ENCODE measurements at regions not wholly inside any gene's neighbourhood (a gene's known extent, or its start where the extent isn't known, plus 50 kb on each side); places are given as distances from the start of the nearest gene placed in this dataset.

DNA sequence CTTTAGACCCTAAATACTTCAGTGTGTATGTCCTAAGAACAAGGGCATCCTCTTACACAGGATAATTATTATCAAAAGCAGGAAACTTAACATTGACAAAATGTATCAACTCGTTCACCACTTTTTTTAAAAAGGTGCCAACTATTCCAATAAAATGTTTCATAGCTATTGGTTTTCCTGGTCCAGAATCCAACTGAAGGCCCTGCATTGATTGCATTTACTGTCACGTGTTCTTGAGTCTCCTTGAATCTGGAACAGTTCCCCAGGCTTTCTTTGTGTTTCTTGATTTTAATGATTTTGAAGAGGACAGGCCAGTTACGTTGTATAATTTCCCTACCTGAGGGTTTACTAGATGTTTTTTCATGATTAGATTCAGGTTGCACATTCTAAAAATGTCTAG, 94.6 kb upstream of the ARHGEF3 start:
- H2AFZ ChIP-seq (ENCODE audit: low read depth, low read length, poor library complexity, severe bottlenecking) = no peak overlapping the region
- no peak overlapping the region for H3K4me3 ChIP-seq (replicated peaks in 1 of 2; ENCODE audit: low read depth in 1 of 2, low read length in 2 of 2)
- H3K4me1 ChIP-seq (ENCODE audit: control insufficient read depth in 1 of 2, insufficient read depth in 2 of 2, low read length in 2 of 2) = no peaks in the 10 kb centered on the region
- ATAC-seq (no peak), DNase-seq (ENCODE audit: low read depth, low spot score) (no peak)
- BruUV-seq (replicated peaks) = no TSS peak
- no peak overlapping the region for H3K4me2 ChIP-seq (ENCODE audit: low read length)
- no peaks in the 10 kb centered on the region for H3K36me3 ChIP-seq (ENCODE audit: control insufficient read depth in 1 of 2, insufficient read depth in 2 of 2, low read length in 2 of 2)
- no peaks in the 10 kb centered on the region for H3K9me3 ChIP-seq (ENCODE audit: control insufficient read depth in 1 of 2, insufficient read depth in 1 of 2, low read depth in 1 of 2, low read length in 2 of 2)
- H3K9ac ChIP-seq (ENCODE audit: low read length) = no peak overlapping the region
- H4K20me1 ChIP-seq (ENCODE audit: insufficient read depth) = no peaks in the 10 kb centered on the region
- no peaks in the 10 kb centered on the region for H3K79me2 ChIP-seq (ENCODE audit: insufficient read depth, low read length)
- intact Hi-C loops (cut with micrococcal nuclease) = no loop called here
- H3K27me3 ChIP-seq (ENCODE audit: insufficient read depth, low read length) = no peaks in the 10 kb centered on the region
- TF ChIP-seq, protein P1, sequence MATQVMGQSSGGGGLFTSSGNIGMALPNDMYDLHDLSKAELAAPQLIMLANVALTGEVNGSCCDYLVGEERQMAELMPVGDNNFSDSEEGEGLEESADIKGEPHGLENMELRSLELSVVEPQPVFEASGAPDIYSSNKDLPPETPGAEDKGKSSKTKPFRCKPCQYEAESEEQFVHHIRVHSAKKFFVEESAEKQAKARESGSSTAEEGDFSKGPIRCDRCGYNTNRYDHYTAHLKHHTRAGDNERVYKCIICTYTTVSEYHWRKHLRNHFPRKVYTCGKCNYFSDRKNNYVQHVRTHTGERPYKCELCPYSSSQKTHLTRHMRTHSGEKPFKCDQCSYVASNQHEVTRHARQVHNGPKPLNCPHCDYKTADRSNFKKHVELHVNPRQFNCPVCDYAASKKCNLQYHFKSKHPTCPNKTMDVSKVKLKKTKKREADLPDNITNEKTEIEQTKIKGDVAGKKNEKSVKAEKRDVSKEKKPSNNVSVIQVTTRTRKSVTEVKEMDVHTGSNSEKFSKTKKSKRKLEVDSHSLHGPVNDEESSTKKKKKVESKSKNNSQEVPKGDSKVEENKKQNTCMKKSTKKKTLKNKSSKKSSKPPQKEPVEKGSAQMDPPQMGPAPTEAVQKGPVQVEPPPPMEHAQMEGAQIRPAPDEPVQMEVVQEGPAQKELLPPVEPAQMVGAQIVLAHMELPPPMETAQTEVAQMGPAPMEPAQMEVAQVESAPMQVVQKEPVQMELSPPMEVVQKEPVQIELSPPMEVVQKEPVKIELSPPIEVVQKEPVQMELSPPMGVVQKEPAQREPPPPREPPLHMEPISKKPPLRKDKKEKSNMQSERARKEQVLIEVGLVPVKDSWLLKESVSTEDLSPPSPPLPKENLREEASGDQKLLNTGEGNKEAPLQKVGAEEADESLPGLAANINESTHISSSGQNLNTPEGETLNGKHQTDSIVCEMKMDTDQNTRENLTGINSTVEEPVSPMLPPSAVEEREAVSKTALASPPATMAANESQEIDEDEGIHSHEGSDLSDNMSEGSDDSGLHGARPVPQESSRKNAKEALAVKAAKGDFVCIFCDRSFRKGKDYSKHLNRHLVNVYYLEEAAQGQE (IDR thresholded peaks at IDR 0.05; ENCODE audit: low read depth) = no peak
- no peak for TF ChIP-seq RAD21 (IDR thresholded peaks at IDR 0.05; ENCODE audit: low read depth)
- TF ChIP-seq POLR2AphosphoS5 (IDR thresholded peaks at IDR 0.05; ENCODE audit: low read depth, low read length) = no peak
- TF ChIP-seq ZFX (IDR thresholded peaks at IDR 0.05) = no peak
- no peak for TF ChIP-seq SP1 (IDR thresholded peaks at IDR 0.05; ENCODE audit: low read depth)
- RAD21 ChIA-PET (ENCODE audit: low non-redundant PET in 1 of 2, low total read pairs in 2 of 2, uncharacterized antibody in 2 of 2, unreplicated experiment in 2 of 2) = no interaction called here
- no peak overlapping the region for H3K27ac ChIP-seq (ENCODE audit: low read depth, low read length)
- CTCF ChIA-PET = no interaction called here
- POLR2A ChIA-PET = no interaction called here
- H3K9me2 ChIP-seq (ENCODE audit: insufficient read depth) = no peaks in the 10 kb centered on the region

DNA sequence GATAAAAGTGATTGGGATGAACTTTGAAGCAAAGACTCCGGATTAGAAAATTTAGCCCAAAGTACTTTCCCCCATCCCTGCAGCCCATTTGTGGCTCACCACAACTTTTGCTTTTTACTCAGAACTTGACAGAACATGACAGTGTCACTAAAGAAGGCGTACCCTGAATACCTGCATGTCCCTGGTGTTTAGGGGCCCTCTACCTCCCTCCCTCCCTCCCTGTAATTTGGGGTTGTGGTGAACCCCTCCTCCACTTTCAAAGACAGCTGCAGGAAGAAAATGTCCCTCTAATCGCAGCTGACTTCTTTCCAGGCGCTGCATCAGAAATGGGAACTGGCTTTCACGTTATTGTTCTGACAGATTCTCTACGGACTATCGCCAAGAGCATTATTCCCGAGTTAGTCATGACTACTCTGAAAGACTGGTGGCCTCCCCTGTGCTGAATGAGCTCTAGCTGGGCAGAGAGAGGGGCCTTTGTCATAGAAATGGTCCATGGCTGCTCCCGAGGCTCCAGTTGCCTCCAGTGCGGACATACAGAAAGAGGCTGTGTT, 93.2 kb upstream of the ARHGEF3 start:
- Histone ChIP-seq H3K9ac (ENCODE audit: low read length) (no peak overlapping the region), H3K4me3 (replicated peaks in 1 of 2; ENCODE audit: low read depth in 1 of 2, low read length in 2 of 2) (no peak overlapping the region), H4K20me1 (ENCODE audit: insufficient read depth) (no peaks in the 10 kb centered on the region), H3K27ac (ENCODE audit: low read depth, low read length) (no peak overlapping the region), H3K4me1 (ENCODE audit: control insufficient read depth in 1 of 2, insufficient read depth in 2 of 2, low read length in 2 of 2) (0 out of 4 replicates have a peak, but pooled peaks cover 0 to 2% of the 10 kb centered on the region in 2 experiments), H3K27me3 (ENCODE audit: insufficient read depth, low read length) (no peaks in the 10 kb centered on the region), H3K9me3 (ENCODE audit: control insufficient read depth in 1 of 2, insufficient read depth in 1 of 2, low read depth in 1 of 2, low read length in 2 of 2) (no peaks in the 10 kb centered on the region), H3K4me2 (ENCODE audit: low read length) (no peak overlapping the region), H2AFZ (ENCODE audit: low read depth, low read length, poor library complexity, severe bottlenecking) (no peak overlapping the region), H3K36me3 (ENCODE audit: control insufficient read depth in 1 of 2, insufficient read depth in 2 of 2, low read length in 2 of 2) (no peaks in the 10 kb centered on the region), H3K9me2 (ENCODE audit: insufficient read depth) (no peaks in the 10 kb centered on the region), H3K79me2 (ENCODE audit: insufficient read depth, low read length) (no peaks in the 10 kb centered on the region)
- BruUV-seq (replicated peaks) = no TSS peak
- ATAC-seq (no peak), DNase-seq (ENCODE audit: low read depth, low spot score) (no peak)
- ChIA-PET POLR2A (no interaction called here), RAD21 (ENCODE audit: low non-redundant PET in 1 of 2, low total read pairs in 2 of 2, uncharacterized antibody in 2 of 2, unreplicated experiment in 2 of 2) (no interaction called here), CTCF (no interaction called here)
- no peak for TF ChIP-seq EZH2phosphoT487 (IDR thresholded peaks at IDR 0.05; ENCODE audit: borderline replicate concordance)
- no peak for TF ChIP-seq EGR1 (IDR thresholded peaks at IDR 0.05; ENCODE audit: low read depth)
- no peak for TF ChIP-seq SRF (IDR thresholded peaks at IDR 0.05; ENCODE audit: low read depth)
- no peak for TF ChIP-seq RAD21 (IDR thresholded peaks at IDR 0.05; ENCODE audit: low read depth)
- no peak for TF ChIP-seq POLR2AphosphoS5 (IDR thresholded peaks at IDR 0.05; ENCODE audit: low read depth, low read length)
- TF ChIP-seq, protein P2, sequence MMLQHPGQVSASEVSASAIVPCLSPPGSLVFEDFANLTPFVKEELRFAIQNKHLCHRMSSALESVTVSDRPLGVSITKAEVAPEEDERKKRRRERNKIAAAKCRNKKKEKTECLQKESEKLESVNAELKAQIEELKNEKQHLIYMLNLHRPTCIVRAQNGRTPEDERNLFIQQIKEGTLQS (IDR thresholded peaks at IDR 0.05) = no peak
- no peak for TF ChIP-seq ZFX (IDR thresholded peaks at IDR 0.05)
- TF ChIP-seq, protein P1 (IDR thresholded peaks at IDR 0.05; ENCODE audit: low read depth) = no peak
- TF ChIP-seq EZH2 (IDR thresholded peaks at IDR 0.05) = no peak
- TF ChIP-seq JUND (IDR thresholded peaks at IDR 0.05) = no peak
- intact Hi-C loops (cut with micrococcal nuclease) = no loop called here

Measured in HCT116 (cell line).